ENCODE measurements at regions not wholly inside any gene's neighbourhood (a gene's known extent, or its start where the extent isn't known, plus 50 kb on each side); places are given as distances from the start of the nearest gene placed in this dataset.

DNA sequence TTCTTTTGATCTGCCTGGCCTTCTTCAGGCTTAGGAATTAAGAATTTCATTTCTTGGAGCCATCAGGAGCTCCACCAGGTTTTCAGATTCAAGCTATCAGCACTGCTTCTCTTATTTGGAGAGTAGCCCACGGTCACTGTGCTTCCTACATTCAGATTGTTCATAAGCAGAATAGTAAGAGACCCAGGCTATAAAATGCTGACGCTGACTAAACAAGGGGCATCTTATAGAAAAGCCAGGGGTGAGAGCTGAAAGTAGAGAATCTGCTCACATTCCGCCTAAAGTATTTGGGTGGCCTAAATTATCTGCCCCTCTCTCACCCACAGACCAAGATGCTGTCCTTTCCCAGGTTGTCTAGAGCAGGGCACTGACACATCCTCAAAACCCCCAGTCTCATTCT, 120.3 kb upstream of the SULT1C3 start:
- TF ChIP-seq, protein P1, sequence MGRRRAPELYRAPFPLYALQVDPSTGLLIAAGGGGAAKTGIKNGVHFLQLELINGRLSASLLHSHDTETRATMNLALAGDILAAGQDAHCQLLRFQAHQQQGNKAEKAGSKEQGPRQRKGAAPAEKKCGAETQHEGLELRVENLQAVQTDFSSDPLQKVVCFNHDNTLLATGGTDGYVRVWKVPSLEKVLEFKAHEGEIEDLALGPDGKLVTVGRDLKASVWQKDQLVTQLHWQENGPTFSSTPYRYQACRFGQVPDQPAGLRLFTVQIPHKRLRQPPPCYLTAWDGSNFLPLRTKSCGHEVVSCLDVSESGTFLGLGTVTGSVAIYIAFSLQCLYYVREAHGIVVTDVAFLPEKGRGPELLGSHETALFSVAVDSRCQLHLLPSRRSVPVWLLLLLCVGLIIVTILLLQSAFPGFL (CRISPR knock-in tag; IDR thresholded peaks at IDR 0.05), result no peak
- TF ChIP-seq TAF1 (IDR thresholded peaks at IDR 0.05; ENCODE audit: control insufficient read depth, extremely low read depth, insufficient read depth, low read length, severe bottlenecking) (no peak), HDAC2 (IDR thresholded peaks at IDR 0.05) (no peak), ZNF165 (CRISPR knock-in tag; IDR thresholded peaks at IDR 0.05; ENCODE audit: borderline replicate concordance) (no peak), ZNF121 (CRISPR knock-in tag; conservative IDR thresholded peaks at IDR 0.05) (no peak), BDP1 (IDR thresholded peaks at IDR 0.05; ENCODE audit: insufficient read depth, insufficient read length) (no peak), EP300 (IDR thresholded peaks at IDR 0.05; ENCODE audit: low read length) (no peak)
- TF ChIP-seq, protein P2, sequence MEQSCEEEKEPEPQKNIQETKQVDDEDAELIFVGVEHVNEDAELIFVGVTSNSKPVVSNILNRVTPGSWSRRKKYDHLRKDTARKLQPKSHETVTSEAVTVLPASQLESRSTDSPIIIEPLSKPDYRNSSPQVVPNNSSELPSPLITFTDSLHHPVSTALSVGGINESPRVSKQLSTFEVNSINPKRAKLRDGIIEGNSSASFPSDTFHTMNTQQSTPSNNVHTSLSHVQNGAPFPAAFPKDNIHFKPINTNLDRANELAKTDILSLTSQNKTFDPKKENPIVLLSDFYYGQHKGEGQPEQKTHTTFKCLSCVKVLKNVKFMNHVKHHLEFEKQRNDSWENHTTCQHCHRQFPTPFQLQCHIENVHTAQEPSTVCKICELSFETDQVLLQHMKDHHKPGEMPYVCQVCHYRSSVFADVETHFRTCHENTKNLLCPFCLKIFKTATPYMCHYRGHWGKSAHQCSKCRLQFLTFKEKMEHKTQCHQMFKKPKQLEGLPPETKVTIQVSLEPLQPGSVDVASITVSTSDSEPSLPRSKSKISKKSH (CRISPR knock-in tag; IDR thresholded peaks at IDR 0.05), result no peak
